ENCODE measurements at regions not wholly inside any gene's neighbourhood (a gene's known extent, or its start where the extent isn't known, plus 50 kb on each side); places are given as distances from the start of the nearest gene placed in this dataset.

DNA sequence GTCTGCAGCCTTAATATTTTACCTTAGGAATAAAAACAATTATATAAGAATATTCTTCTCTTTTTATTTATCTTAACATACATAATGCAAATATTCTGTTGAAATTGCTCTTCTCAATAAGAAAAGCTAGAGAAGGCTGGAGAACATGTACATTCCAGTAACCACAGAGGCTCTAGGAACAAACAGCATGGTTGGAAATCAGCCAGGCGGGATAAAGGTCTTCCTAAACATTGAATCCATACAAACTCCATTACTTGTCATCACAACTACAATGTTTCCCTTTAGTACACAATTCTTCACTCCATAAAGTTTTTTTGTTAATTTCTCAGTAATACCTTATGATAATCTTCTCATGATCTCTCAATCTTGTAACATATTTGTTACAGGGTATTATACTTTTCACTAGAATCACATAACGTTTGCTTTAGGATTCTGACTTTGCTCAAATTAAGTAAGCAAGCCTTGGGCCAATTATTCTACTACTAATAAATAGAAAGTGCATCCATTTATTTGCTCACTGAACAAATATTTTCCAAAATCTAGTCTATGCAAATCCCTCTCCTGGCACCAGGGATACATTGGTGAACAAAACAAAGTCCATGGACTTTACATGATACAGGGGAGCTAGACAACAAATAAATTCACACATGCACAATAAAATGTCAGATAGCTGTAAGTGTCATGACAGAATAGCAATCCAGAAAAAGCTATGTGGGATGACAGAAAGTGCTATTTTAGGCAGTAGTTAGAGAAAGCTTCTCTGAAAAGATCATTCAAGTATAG lies 237.5 kb upstream of the TMTC1 start:
- no TSS peak for BruUV-seq (replicated peaks)
- Histone ChIP-seq H3K9me1 (ENCODE audit: insufficient read depth, low read length) (no peaks in the 10 kb centered on the region), H2BK120ac (ENCODE audit: low read depth, low read length) (no peak overlapping the region), H3K4me3 (ENCODE audit: insufficient read depth, low read depth, low read length) (no peak overlapping the region), H3K18ac (ENCODE audit: low read depth, low read length) (no peak overlapping the region), H2AK9ac (replicated peaks; ENCODE audit: low read depth, low read length, poor library complexity) (no peak overlapping the region), H3K4me2 (ENCODE audit: low read depth, low read length) (no peak overlapping the region), H2BK15ac (ENCODE audit: low read depth, low read length) (no peak overlapping the region), H2AFZ (replicated peaks; ENCODE audit: low read length, poor library complexity) (no peak overlapping the region), H4K20me1 (ENCODE audit: insufficient read depth, low read length) (no peaks in the 10 kb centered on the region), H4K91ac (ENCODE audit: insufficient read depth, low read depth, low read length) (no peak overlapping the region), H4K8ac (ENCODE audit: low read depth in 2 of 2, low read length in 2 of 2) (no peak overlapping the region), H3K27me3 (ENCODE audit: control insufficient read depth, insufficient read depth, low read length) (no peaks in the 10 kb centered on the region), H3K14ac (replicated peaks; ENCODE audit: low read depth, low read length) (no peak overlapping the region), H3K4me1 (ENCODE audit: control insufficient read depth, insufficient read depth, low read length) (peaks cover 4% of the 10 kb centered on the region), H3K9ac (ENCODE audit: low read depth, low read length) (no peak overlapping the region), H3K79me1 (ENCODE audit: low read depth in 1 of 2, low read length in 2 of 2) (no peaks in the 10 kb centered on the region), H3K4ac (ENCODE audit: low read depth, low read length) (no peak overlapping the region), H2BK5ac (ENCODE audit: low read depth, low read length, poor library complexity, severe bottlenecking) (no peak overlapping the region), H3K36me3 (ENCODE audit: control insufficient read depth, insufficient read depth, low read length) (no peaks in the 10 kb centered on the region), H3K27ac (ENCODE audit: insufficient read depth, low read length) (no peak overlapping the region), H3K23ac (ENCODE audit: low read depth, low read length) (no peak overlapping the region), H4K5ac (ENCODE audit: low read depth, low read length) (no peak overlapping the region), H2AK5ac (ENCODE audit: low read depth, low read length) (no peak overlapping the region), H2BK20ac (ENCODE audit: low read depth, low read length) (0 out of 2 replicates have a peak overlapping the region, but pooled peaks have one; percentile 21), H3K56ac (ENCODE audit: extremely low read depth, insufficient read depth, low read length) (no peak overlapping the region), H3K9me3 (ENCODE audit: control insufficient read depth, insufficient read depth, low read length) (no peaks in the 10 kb centered on the region)
- WGBS, 2 experiments (ENCODE audit: extremely low coverage in 2 of 2, insufficient read length in 1 of 2): no CpG with 5 or more reads among the region's 2 CpGs
- ChIA-PET CTCF (no interaction called here), POLR2A (ENCODE audit: unreplicated experiment) (no interaction called here)
- ATAC-seq (ENCODE audit: low read depth) (no peak), DNase-seq (peak; percentile 37)
- dilution Hi-C loops (cut with HindIII; ENCODE audit: low sequenced_read_pairs, unreplicated experiment): no loop called here
- TF ChIP-seq CEBPB (IDR thresholded peaks at IDR 0.05; ENCODE audit: low read depth, low read length): no peak
- no peak for TF ChIP-seq MXI1 (IDR thresholded peaks at IDR 0.05; ENCODE audit: borderline replicate concordance, low read depth, low read length)
- TF ChIP-seq, protein P1, sequence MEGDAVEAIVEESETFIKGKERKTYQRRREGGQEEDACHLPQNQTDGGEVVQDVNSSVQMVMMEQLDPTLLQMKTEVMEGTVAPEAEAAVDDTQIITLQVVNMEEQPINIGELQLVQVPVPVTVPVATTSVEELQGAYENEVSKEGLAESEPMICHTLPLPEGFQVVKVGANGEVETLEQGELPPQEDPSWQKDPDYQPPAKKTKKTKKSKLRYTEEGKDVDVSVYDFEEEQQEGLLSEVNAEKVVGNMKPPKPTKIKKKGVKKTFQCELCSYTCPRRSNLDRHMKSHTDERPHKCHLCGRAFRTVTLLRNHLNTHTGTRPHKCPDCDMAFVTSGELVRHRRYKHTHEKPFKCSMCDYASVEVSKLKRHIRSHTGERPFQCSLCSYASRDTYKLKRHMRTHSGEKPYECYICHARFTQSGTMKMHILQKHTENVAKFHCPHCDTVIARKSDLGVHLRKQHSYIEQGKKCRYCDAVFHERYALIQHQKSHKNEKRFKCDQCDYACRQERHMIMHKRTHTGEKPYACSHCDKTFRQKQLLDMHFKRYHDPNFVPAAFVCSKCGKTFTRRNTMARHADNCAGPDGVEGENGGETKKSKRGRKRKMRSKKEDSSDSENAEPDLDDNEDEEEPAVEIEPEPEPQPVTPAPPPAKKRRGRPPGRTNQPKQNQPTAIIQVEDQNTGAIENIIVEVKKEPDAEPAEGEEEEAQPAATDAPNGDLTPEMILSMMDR (conservative IDR thresholded peaks at IDR 0.05; ENCODE audit: low read depth, low read length): no peak
- TF ChIP-seq, protein P2, sequence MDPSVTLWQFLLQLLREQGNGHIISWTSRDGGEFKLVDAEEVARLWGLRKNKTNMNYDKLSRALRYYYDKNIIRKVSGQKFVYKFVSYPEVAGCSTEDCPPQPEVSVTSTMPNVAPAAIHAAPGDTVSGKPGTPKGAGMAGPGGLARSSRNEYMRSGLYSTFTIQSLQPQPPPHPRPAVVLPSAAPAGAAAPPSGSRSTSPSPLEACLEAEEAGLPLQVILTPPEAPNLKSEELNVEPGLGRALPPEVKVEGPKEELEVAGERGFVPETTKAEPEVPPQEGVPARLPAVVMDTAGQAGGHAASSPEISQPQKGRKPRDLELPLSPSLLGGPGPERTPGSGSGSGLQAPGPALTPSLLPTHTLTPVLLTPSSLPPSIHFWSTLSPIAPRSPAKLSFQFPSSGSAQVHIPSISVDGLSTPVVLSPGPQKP (IDR thresholded peaks at IDR 0.05; ENCODE audit: borderline replicate concordance, low read depth, low read length): no peak
- TF ChIP-seq SMC3 (IDR thresholded peaks at IDR 0.05; ENCODE audit: low read depth, low read length): no peak
- TF ChIP-seq RAD21 (IDR thresholded peaks at IDR 0.05; ENCODE audit: low read length): no peak
- no peak for TF ChIP-seq RFX5 (IDR thresholded peaks at IDR 0.05; ENCODE audit: low read depth, low read length)
- no peak for TF ChIP-seq FOS (IDR thresholded peaks at IDR 0.05; ENCODE audit: low read depth, low read length)
- no peak for TF ChIP-seq POLR2A (IDR thresholded peaks at IDR 0.05; ENCODE audit: low read depth, low read length)
- TF ChIP-seq, protein P3, sequence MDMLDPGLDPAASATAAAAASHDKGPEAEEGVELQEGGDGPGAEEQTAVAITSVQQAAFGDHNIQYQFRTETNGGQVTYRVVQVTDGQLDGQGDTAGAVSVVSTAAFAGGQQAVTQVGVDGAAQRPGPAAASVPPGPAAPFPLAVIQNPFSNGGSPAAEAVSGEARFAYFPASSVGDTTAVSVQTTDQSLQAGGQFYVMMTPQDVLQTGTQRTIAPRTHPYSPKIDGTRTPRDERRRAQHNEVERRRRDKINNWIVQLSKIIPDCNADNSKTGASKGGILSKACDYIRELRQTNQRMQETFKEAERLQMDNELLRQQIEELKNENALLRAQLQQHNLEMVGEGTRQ (IDR thresholded peaks at IDR 0.05; ENCODE audit: low read depth, low read length): no peak
- TF ChIP-seq MAFK (IDR thresholded peaks at IDR 0.05; ENCODE audit: low read depth, low read length): no peak
- no peak for TF ChIP-seq NFE2L2 (IDR thresholded peaks at IDR 0.05; ENCODE audit: low read depth, low read length)
- no peak for TF ChIP-seq RCOR1 (IDR thresholded peaks at IDR 0.05; ENCODE audit: insufficient replicate concordance, low read length)
- no peak for TF ChIP-seq BHLHE40 (IDR thresholded peaks at IDR 0.05; ENCODE audit: low read depth, low read length)
- no peak for TF ChIP-seq MAZ (IDR thresholded peaks at IDR 0.05; ENCODE audit: borderline replicate concordance, low read depth, low read length)
- TF ChIP-seq CHD1 (IDR thresholded peaks at IDR 0.05; ENCODE audit: low read depth, low read length): no peak
- in situ Hi-C loops (cut with MboI; ENCODE audit: low sequenced_read_pairs): no loop called here
- intact Hi-C loops (cut with micrococcal nuclease): loop anchor here (10.0 kb wide), 1 partner anchor 784 kb away; no protein-coding TSS in a partner anchor
